ENCODE measurements at regions not wholly inside any gene's neighbourhood (a gene's known extent, or its start where the extent isn't known, plus 50 kb on each side); places are given as distances from the start of the nearest gene placed in this dataset.

- no peak for DNase-seq (ENCODE audit: low read depth)
These were observed 633.3 kb downstream of the USP25 start for GRCh38 chr21:16363100-16363499.

DNA sequence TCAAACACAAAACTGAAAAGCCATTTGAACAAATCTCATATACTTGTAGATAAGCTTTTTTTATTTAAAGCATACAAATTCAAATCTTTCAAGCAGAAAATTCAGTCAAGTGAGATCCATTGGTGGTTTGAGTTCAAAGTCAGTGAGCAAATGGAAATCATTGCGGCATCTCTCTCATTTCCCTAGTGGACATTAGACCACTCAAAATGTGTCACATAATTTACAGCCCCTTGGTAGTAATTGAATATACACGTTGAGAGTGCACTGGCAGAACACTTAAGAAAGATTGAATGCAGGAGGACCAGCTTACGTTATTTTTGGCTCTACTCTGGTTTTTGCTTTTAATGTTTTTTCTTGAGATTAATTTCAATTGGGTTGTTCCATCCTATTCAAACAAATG lies 633.7 kb downstream of the USP25 start:
- DNase-seq (ENCODE audit: low read depth): no peak

GRCh38 chr21:16366207-16366606 lies 636.4 kb downstream of the USP25 start:
- no peak for DNase-seq (ENCODE audit: low read depth)

DNA sequence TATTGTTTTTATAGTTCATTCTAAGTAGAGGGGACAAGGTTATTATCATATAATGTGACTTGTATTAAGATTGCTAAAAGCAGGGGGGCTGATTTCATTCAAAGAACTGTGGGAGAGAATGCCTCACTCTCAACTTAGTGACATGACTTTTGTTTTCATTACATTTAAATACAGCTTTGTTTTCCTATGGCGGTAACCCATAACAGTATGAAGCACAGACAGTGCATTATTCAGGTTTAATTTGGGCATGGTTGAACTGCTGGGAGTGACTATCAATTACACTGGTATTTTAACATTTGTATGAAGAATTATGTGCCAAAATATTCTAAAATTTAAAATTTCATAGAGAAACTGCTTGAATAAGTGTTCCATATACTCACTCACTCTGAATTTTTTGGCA lies 637.3 kb downstream of the USP25 start:
- DNase-seq (ENCODE audit: low read depth): no peak

GRCh38 chr21:16370186-16370585 lies 640.4 kb downstream of the USP25 start:
- no peak for DNase-seq (ENCODE audit: low read depth)

DNA sequence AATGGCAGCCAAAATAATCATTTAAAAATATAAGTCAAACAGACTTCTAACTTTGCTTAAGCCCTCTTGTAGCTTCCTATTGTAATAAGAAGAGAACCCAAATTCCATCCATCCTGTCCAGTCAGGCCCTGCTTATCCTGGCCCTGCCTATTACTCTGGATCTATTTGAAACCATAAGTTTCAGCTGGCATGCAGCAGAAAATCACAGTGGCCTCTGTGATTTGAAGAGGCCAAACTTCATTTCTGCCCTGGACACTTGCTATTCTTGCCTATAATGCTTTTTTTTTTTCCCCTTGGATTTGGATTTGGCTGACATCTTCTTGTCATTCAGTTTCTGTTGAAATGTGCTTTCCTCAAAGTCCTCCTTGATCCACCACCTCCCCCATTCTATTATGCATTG lies 642.8 kb downstream of the USP25 start:
- no peak for DNase-seq (ENCODE audit: low read depth)

DNA sequence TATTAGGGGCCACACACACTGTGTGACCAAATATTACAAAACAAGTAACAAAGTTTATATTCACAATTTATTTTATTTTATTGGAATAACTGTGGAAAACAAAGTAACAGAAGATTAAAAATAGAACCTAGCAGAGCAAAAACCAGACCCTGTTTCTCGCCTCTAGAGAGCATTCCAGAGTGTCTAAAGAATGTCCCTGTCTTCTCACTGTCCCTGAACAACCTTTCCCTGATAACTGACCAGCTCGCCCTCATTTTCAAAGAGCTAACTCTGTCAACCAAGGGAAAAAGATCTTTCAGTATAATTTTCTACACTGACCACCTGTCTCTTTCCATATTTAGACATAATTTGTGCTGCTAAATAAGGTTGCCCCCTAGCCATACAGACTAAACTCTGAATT lies 646.9 kb downstream of the USP25 start:
- no peak for DNase-seq (ENCODE audit: low read depth)

- DNase-seq (ENCODE audit: low read depth): no peak
These were observed 647.4 kb downstream of the USP25 start for GRCh38 chr21:16377120-16377658.

DNA sequence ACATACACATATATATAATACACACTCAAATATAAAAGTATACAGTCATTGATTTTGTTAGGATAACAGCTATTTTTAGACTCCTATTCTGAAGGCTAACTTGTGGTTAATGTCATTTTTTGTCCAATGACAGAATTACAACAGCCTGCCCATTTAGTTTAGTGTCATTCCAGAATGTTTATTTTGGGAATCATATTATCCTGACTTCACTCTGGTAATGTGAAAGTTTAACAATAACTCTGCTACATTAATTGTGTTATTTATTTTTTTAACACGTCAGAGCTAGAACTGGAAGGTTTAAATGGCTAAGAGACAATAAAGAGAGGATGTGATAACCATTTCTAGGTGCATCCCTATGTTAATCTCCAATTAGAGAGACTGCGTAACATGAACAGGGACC lies 648.1 kb downstream of the USP25 start:
- DNase-seq (ENCODE audit: low read depth): no peak

DNA sequence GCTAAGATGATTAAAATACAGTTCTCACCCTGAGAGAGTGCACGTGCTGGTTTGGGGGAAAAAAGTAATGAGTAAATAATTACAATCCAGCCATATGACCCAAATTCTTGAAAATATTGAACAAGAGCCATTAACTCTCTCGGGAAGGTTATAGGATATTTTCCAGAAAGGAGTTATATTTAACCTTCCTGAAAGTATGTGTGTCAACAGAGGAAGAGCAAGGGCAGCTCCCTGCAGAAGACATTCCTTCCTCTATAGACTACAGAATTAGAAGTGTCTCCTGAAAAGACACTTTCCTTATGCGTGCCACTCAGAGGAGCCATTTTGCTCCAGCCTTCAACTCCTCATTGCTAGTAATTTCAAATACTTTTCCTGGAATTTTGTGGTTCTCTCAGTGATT lies 648.7 kb downstream of the USP25 start:
- no peak for DNase-seq (ENCODE audit: low read depth)

- no peak for DNase-seq (ENCODE audit: low read depth)
These were observed 658.5 kb downstream of the USP25 start for GRCh38 chr21:16388291-16388690.

- no peak for DNase-seq (ENCODE audit: low read depth)
These were observed 659.3 kb downstream of the USP25 start for GRCh38 chr21:16388911-16389560.

DNA sequence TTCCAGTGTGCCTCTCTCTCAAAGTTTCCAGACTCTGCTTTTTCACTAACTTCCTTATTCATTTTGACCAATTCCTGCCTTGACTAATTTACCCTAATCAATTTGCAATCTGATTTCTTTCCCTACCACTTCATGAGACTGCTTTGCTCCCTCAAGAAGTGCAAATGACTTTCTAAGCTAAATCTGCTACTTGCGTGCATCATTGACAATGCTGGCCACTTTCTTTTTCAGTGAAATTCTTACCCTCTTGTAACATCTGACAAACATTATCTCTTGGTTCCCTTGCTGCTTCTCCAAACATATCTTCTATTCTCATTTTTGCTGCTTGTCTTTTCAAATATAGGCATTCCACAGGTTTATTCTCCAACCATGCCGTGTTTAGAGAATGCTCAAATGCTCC lies 659.9 kb downstream of the USP25 start:
- DNase-seq (ENCODE audit: low read depth): no peak

DNA sequence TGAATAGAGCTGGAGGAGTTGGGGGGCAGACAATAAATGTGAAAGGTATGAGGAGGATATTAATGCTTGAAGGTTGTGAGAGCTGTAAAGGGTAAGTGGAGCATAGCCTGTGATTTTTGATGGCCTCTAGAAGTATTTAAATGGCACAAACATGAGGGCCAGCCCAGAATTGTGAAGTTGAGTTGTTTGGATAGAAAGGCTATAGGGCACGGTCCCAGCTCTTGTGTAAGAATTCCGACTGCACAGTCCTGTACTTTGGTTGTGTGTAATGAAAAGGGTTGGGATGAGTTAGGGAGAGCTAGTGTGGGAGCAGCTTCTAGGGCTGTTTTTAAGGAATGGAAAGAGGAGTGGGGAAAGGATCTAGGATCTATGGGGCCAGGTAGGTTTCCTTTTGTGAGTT lies 665.5 kb downstream of the USP25 start:
- DNase-seq (ENCODE audit: low read depth): no peak

GRCh38 chr21:16402752-16403151 lies 673.0 kb downstream of the USP25 start:
- DNase-seq (ENCODE audit: low read depth): no peak

GRCh38 chr21:16404776-16405175 lies 675.0 kb downstream of the USP25 start:
- no peak for DNase-seq (ENCODE audit: low read depth)

GRCh38 chr21:16406355-16406754 lies 676.6 kb downstream of the USP25 start:
- no peak for DNase-seq (ENCODE audit: low read depth)

GRCh38 chr21:16407403-16408240 lies 677.8 kb downstream of the USP25 start:
- DNase-seq (ENCODE audit: low read depth): no peak

GRCh38 chr21:16408280-16408679 lies 678.5 kb downstream of the USP25 start:
- no peak for DNase-seq (ENCODE audit: low read depth)

GRCh38 chr21:16409352-16409751 lies 679.6 kb downstream of the USP25 start:
- DNase-seq (ENCODE audit: low read depth): no peak

DNA sequence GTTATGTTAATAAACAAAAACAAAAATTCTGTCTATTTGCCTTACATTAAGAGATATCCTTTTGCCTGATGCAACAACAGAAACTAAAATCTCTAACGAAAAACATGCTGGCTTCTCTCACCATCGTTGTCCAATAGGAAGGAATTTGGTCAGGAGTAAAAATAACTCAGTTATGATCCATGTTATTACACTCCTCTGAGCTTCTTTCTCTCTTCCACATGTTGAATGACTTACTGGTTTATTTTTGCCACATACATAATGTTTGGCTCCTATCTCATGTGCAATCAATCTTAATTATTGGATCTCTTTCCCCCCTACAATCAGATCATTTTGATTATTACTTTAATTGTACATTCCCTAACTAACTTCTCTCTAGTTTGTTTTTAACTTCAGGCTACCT lies 688.4 kb downstream of the USP25 start:
- DNase-seq (ENCODE audit: low read depth): no peak

DNA sequence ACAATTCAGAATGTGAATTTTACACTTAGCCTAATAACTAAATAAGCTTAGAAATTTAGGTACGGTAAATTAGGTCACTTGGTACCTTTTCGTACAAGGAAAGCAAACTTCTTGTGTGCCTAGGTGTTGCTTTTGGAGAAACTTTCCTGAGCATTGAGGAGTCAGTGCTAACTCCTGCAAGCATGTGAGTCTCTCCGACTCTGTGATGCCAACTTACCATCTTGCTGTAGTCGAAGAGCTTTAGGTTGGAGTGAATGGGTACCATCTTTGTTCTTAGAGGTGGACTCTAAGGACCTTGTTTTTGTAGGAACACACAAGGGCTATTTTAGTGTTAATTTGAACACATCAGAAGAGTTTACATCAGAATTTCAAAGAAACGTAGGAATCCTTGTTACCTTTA lies 688.9 kb downstream of the USP25 start:
- no peak for DNase-seq (ENCODE audit: low read depth)

GRCh38 chr21:16419188-16419921 lies 689.6 kb downstream of the USP25 start:
- DNase-seq (ENCODE audit: low read depth): no peak

Data from stimulated activated CD8-positive, alpha-beta memory T cell treated with anti-CD3 and anti-CD28 coated beads, Interleukin-4, amount 100 ng/mL, for 24 hours (primary cell).